Limb (tissue), 2 donors: ENCODE measurements at regions not wholly inside any gene's neighbourhood (a gene's known extent, or its start where the extent isn't known, plus 50 kb on each side); places are given as distances from the start of the nearest gene placed in this dataset.
"Not testable (repeated sequence)": the region's sequence is repeated elsewhere in the genome, so short reads cannot be mapped to it uniquely, and the experiment has no call there.

Experiments
- DNase-seq, 2 donors: peaks; one replicate each; pipeline ENCODE4 v3.0.0-alpha.2; 2016; ENCODE audit errors: extremely low spot score in 2 of 2

GRCh38 chr13:24563087-24563486 is 50.5 kb upstream of the PARP4 start:
- DNase-seq = no peak

GRCh38 chr13:24563971-24564370 is 51.4 kb upstream of the PARP4 start:
- not testable (repeated sequence) for DNase-seq

- DNase-seq = no peak
Measured at GRCh38 chr13:24564881-24565280, 52.3 kb upstream of the PARP4 start.

- not testable (repeated sequence) for DNase-seq
Measured at GRCh38 chr13:24567593-24567992, 55.0 kb upstream of the PARP4 start.

- no peak for DNase-seq
Measured at GRCh38 chr13:24574847-24575246, 62.3 kb upstream of the PARP4 start.

GRCh38 chr13:24580315-24580714 is 67.7 kb upstream of the PARP4 start:
- peak in 1 of 2 donors; percentile 20 for DNase-seq

GRCh38 chr13:24581578-24581977 is 69.0 kb upstream of the PARP4 start:
- DNase-seq = not testable (repeated sequence)

GRCh38 chr13:24591697-24592096 is 79.1 kb upstream of the PARP4 start:
- DNase-seq = not testable (repeated sequence)

GRCh38 chr13:24597906-24598670 is 82.1 kb upstream of the ATP12A start:
- not testable (repeated sequence) for DNase-seq

GRCh38 chr13:24599019-24599791 is 81.0 kb upstream of the ATP12A start:
- DNase-seq = not testable (repeated sequence)

GRCh38 chr13:24605923-24606372 is 74.3 kb upstream of the ATP12A start:
- DNase-seq = no peak

- no peak for DNase-seq
Measured at GRCh38 chr13:24606486-24607170, 73.6 kb upstream of the ATP12A start.

GRCh38 chr13:24610956-24611355 is 69.3 kb upstream of the ATP12A start:
- no peak for DNase-seq

- DNase-seq = no peak
Measured at GRCh38 chr13:24612726-24613125, 67.5 kb upstream of the ATP12A start.

- no peak for DNase-seq
Measured at GRCh38 chr13:24613128-24613527, 67.1 kb upstream of the ATP12A start.

- DNase-seq = no peak
Measured at GRCh38 chr13:24613755-24614154, 66.5 kb upstream of the ATP12A start.

GRCh38 chr13:24614306-24615080 is 65.7 kb upstream of the ATP12A start:
- no peak for DNase-seq

- no peak for DNase-seq
Measured at GRCh38 chr13:24615114-24615513, 65.1 kb upstream of the ATP12A start.

- DNase-seq = no peak
Measured at GRCh38 chr13:24615911-24616472, 64.2 kb upstream of the ATP12A start.

GRCh38 chr13:24616514-24616913 is 63.7 kb upstream of the ATP12A start:
- DNase-seq = no peak
